ENCODE measurements at regions not wholly inside any gene's neighbourhood (a gene's known extent, or its start where the extent isn't known, plus 50 kb on each side); places are given as distances from the start of the nearest gene placed in this dataset.

DNA sequence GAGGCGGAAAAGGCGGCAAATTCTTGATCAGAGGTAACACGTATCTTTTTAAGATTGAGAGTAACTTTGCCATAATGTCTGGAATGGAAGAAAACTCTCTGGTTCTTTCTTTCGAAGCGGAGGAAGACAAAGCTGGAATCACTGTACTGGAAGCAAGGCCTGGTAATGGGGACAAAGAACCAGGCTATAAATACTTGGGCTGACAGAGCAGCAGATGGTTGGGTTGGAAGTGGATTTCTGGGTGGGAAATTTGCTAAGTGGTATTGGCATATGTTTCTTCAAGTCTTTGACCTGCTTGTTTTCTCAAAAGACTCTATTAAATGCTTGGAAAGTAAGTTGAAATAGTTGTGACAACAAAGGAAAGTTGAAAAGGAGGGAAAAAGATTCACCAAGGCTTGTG is 87.3 kb upstream of the SFMBT2 start:
- Histone ChIP-seq H3K36me3 (no peaks in the 10 kb centered on the region), H3K9me3 (no peaks in the 10 kb centered on the region), H3K4me1 (no peaks in the 10 kb centered on the region), H3K27me3 (no peaks in the 10 kb centered on the region), H3K27ac (no peak overlapping the region), H3K4me3 (no peak overlapping the region)
- intact Hi-C loops (cut with DNase I) = no loop called here
- DNase-seq (ENCODE audit: low spot score in 2 of 2) = no peak
- TF ChIP-seq, protein P1, sequence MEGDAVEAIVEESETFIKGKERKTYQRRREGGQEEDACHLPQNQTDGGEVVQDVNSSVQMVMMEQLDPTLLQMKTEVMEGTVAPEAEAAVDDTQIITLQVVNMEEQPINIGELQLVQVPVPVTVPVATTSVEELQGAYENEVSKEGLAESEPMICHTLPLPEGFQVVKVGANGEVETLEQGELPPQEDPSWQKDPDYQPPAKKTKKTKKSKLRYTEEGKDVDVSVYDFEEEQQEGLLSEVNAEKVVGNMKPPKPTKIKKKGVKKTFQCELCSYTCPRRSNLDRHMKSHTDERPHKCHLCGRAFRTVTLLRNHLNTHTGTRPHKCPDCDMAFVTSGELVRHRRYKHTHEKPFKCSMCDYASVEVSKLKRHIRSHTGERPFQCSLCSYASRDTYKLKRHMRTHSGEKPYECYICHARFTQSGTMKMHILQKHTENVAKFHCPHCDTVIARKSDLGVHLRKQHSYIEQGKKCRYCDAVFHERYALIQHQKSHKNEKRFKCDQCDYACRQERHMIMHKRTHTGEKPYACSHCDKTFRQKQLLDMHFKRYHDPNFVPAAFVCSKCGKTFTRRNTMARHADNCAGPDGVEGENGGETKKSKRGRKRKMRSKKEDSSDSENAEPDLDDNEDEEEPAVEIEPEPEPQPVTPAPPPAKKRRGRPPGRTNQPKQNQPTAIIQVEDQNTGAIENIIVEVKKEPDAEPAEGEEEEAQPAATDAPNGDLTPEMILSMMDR (IDR thresholded peaks at IDR 0.05) = no peak

DNA sequence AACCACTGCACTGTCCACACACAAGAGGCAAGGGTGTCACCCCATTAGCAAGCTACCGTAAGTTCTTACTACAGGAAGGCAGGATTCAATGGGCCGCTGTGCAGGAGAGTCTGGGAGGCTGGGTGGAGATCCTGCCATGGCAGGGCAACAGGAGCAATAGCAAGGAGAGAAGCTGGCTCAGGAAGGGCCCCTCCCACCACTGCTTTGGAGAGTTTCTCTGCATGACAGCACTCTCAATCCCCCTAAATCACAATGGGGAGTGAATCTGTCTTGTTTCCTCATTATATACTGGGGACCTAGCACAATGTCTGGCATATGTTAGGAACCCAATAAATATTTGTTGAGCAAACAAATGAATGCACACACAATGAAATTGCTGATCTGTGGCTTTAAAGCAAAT is 83.2 kb upstream of the SFMBT2 start:
- Histone ChIP-seq H3K36me3 (no peaks in the 10 kb centered on the region), H3K4me3 (no peak overlapping the region), H3K4me1 (no peaks in the 10 kb centered on the region), H3K9me3 (no peaks in the 10 kb centered on the region), H3K27ac (no peak overlapping the region), H3K27me3 (no peaks in the 10 kb centered on the region)
- intact Hi-C loops (cut with DNase I) = no loop called here
- TF ChIP-seq, protein P1 (IDR thresholded peaks at IDR 0.05) = no peak
- DNase-seq (ENCODE audit: low spot score in 2 of 2) = no peak

DNA sequence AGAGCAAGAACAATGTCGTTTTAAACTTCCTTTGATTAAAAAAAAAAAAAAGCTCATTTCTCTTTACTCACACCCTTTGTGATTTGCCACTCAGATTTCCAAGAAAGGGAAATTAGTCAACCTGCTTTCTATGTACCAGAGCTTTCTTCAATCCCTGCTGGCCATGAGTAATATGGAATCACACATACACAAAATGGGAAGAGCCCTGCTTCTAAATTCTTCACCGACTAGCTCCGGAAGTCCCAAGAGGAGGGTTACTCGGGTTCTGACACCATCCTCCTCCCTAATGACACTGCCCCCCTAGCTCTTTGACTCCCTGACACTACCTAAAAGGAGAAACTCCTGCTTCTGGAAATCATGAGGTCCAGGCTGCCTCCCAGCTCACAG is 81.8 kb upstream of the SFMBT2 start:
- intact Hi-C loops (cut with DNase I) = no loop called here
- Histone ChIP-seq H3K36me3 (no peaks in the 10 kb centered on the region), H3K4me3 (no peak overlapping the region), H3K27me3 (no peaks in the 10 kb centered on the region), H3K9me3 (no peaks in the 10 kb centered on the region), H3K27ac (no peak overlapping the region), H3K4me1 (no peaks in the 10 kb centered on the region)
- TF ChIP-seq, protein P1 (IDR thresholded peaks at IDR 0.05) = no peak
- no peak for DNase-seq (ENCODE audit: low spot score in 2 of 2)

DNA sequence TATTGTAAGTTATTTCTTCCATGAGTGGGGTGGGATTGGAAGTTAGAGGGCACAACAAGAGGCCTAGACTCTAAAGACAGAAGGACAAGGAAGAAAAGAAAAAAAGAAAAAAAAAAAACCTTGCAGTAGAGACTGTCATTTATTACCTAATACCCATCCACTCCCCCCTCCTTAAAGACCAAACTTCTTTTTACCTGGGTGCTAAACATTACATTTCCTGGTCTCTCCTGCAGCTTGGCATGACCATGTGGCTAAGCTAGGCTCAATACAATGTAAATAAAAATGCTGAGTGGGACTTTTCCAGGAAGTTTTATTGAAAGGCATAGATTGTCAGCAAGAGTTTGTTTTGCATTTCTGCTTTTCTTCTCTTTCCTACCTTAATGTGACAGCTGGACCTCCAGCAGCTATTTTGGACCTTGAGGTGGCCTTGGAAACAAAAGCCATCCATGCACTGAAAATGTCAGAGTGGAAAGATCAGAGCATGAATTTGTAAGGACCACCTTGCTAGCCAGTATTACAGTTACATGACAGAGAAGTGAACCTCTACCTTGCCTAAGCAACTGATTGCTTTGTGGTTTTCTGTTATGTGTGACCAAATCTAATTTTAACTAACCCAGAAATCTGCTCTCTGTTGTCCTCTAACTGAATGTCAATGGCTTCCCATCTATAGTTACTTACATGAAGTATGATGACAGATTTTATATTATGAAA is 81.3 kb upstream of the SFMBT2 start:
- TF ChIP-seq, protein P1 (IDR thresholded peaks at IDR 0.05) = no peak
- Histone ChIP-seq H3K36me3 (no peaks in the 10 kb centered on the region), H3K27ac (no peak overlapping the region), H3K9me3 (no peaks in the 10 kb centered on the region), H3K4me1 (no peaks in the 10 kb centered on the region), H3K4me3 (no peak overlapping the region), H3K27me3 (no peaks in the 10 kb centered on the region)
- intact Hi-C loops (cut with DNase I) = no loop called here
- no peak for DNase-seq (ENCODE audit: low spot score in 2 of 2)

DNA sequence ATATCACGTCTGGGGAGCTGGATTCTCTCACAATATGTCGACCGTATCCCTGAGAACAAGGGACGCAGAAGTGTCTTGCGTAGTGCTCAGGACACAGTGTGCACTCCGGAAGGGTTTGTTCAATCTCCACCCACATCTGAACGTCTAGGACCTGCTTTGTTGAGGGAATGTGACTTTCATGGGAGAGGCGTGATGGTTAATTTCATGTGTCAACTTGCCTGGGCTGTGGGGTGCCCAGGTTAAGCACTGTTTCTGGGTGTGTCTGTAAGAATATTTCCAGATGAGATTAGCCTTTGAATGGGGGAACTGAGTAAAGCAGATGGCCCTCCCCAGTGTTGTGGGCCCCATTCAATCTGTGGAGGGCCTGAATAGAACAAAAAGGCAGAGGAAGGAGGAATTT is 80.4 kb upstream of the SFMBT2 start:
- no peak overlapping the region for H3K4me3 ChIP-seq
- no peaks in the 10 kb centered on the region for H3K27me3 ChIP-seq
- no peaks in the 10 kb centered on the region for H3K4me1 ChIP-seq
- no peak for DNase-seq (ENCODE audit: low spot score in 2 of 2)
- TF ChIP-seq, protein P1 (IDR thresholded peaks at IDR 0.05) = no peak
- H3K9me3 ChIP-seq = no peaks in the 10 kb centered on the region
- no peak overlapping the region for H3K27ac ChIP-seq
- H3K36me3 ChIP-seq = no peaks in the 10 kb centered on the region
- intact Hi-C loops (cut with DNase I) = no loop called here

DNA sequence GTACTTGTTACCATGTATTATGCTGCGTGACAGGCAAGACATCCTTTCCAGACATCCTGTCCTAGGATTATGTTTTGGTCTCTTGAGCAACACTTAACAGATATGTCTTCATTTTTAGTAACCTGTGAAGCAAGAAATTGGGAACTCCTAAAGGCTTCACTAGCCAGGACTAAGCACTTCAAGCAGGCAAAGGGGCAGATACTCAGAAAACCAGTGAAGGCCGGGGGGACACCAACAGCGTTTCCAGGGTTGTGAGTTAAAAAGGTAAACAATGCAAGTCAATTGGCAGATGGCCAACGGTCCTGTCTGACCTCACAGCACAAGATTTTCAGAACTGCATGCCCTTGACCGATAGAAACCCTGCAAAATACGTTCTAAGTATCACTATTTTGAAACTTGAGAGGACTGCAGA is 77.6 kb upstream of the SFMBT2 start:
- intact Hi-C loops (cut with DNase I) = no loop called here
- TF ChIP-seq, protein P1 (IDR thresholded peaks at IDR 0.05) = no peak
- no peak overlapping the region for H3K4me3 ChIP-seq
- H3K36me3 ChIP-seq = no peaks in the 10 kb centered on the region
- H3K4me1 ChIP-seq = no peaks in the 10 kb centered on the region
- no peaks in the 10 kb centered on the region for H3K9me3 ChIP-seq
- DNase-seq (ENCODE audit: low spot score in 2 of 2) = no peak
- no peak overlapping the region for H3K27ac ChIP-seq
- H3K27me3 ChIP-seq = no peaks in the 10 kb centered on the region
